Erythroblast (primary cell): ENCODE measurements at regions not wholly inside any gene's neighbourhood (a gene's known extent, or its start where the extent isn't known, plus 50 kb on each side); places are given as distances from the start of the nearest gene placed in this dataset.

Experiments used
- GATA1 ChIP-seq: IDR thresholded peaks from 2 replicates; pipeline ENCODE4 v1.6.1; 2011; ENCODE audit warnings: low read depth, mild to moderate bottlenecking, control low read depth, low read length, moderate library complexity
- POLR2A ChIP-seq: IDR thresholded peaks from 2 replicates; pipeline ENCODE4 v1.6.1; 2011; ENCODE audit warnings: mild to moderate bottlenecking, low read length

- TF ChIP-seq POLR2A (no peak), GATA1 (no peak)
Observed at GRCh38 chr2:18317017-18317416, 243.4 kb downstream of the RDH14 start.
